GM21737 (cell line): ENCODE measurements at regions not wholly inside any gene's neighbourhood (a gene's known extent, or its start where the extent isn't known, plus 50 kb on each side); places are given as distances from the start of the nearest gene placed in this dataset.

ENCODE experiments used
- ATAC-seq: cut with Tn5 transposase; IDR thresholded peaks from one replicate; pipeline ENCODE4 v1.9.1; 2021; ENCODE audit warnings: mild to moderate bottlenecking, moderate library complexity; ENCODE audit not compliant: unreplicated experiment

DNA sequence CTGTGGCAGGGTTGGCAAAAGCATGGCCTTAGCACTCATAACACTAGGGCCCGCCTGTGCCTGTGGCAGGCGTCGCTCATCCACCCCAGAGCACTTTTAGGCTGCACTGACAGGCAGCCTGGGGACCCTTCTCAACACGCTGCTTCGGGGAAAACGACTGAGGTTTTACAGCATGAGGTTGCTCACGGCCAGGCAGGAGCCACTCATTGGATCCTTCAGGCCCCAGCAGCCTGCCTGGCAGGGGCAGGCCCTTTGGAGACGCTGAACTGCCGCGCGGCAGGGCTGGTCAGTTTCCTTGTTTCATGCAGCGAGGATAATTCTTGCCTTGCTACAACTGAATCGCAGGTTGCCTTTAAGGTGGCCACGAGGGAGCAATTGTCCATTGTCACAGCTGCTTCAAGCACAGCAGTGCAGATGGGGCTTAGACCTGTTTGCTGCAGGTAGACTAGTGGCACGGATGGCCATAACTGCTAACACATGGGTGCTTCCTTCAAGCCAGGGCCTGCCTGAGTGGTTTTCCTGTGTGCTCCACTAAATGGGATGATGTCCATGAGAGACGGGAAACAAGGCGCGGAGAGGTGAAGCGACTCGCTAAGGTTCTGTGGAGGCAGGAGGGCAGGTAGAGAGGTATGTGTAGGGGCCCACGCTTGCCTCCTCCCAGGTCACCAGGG, 49.9 kb upstream of the HS6ST1 start:
- no peak for ATAC-seq

DNA sequence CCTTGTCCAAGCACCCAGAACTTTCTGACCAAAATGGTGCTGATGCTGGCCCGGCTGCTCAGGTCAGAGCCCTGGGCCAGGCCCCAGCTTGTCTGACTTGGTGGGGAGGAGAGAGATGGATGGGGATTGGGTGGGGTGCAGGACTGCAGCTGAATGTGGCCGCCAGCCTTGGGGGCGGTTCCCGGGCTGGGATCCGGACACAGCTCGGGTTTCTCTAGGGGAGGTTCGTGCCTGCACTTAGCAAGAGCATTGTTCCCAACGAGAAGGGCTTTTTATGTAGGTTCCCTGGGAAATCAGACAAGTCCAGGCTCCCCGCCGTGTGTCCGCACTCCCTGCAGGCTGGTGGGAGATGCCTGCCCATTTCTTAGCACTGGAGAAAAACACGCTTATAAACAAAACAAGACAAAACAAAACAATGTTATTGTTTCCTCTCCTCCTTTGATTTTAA, 50.5 kb upstream of the HS6ST1 start:
- ATAC-seq, result no peak

DNA sequence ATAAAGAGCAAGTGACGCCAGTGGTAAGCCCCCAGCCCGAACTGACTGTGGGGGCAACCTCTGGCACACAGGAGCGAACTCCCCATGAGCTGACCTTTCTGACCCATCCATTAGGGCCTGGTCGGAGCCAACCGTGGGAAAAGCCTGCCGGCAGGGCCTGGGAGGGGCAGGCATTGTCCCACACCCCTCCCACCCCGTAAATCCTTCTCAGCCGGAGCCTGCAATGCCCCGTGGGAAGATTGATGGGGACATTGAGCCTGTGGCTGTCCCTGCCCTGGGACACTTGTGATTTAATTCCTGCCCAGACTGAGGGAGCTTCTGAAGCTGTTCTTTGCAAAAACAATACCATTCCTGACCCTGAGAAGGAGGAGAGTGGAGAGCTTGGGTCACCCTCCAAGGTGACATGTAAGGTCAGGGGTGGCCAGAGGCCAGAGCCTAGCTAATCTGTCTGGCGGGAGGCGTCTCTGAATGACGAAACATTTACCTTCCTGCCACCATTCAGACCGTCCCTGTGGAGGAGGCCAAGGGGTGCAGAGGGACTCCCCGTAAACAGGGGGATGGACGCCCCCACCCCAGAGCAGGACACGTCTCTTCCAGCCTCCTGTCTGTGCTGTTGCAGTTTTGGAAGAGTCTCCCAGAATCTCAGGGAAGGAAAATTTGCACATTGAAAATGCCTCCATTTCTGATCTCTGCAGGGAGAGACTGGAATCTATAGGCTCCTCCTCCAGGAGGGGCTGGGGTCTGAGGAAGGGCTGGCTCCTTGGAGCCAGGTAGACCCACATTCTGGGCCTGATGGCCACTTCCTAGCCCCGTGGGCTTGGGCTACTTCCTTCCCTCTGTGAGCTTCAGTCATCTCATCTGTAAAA, 51.2 kb upstream of the HS6ST1 start:
- ATAC-seq, result no peak

DNA sequence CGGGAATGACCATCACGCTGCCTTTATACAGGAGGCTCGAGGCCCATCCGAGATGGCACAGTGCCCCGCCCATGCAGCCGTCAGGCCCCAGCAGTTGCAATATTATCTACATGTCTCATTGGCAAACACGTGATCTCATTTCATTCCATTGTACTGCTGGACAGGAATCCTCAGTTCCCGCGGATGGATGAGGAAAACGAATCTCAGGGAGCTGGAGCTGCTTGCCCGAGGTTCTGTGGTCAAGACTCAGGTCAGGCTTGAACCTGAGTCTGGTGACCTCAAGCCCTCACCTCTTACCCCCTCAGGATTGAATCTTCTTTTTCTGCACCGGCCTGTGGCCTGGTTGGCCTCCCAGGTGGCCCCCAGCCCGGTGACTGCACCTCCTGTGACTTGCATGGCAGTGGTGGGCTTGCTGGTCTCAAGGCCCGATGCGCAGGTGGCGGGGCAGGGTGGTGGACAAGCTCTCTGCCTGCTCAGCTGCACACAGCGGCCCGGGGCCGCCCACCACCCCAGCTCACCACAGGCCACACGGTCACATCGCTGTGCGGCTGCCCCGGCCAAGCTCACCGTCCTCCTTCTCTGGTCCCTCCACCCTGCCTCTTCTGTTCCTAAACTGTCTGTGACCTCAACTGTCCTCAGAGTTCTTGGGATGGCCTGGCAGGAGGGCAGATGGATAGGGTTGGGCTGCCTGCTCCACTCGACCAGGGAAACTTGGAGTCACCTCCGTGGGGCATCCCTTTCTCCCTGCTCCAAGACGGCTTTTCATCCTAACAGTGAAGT, 52.0 kb upstream of the HS6ST1 start:
- no peak for ATAC-seq

DNA sequence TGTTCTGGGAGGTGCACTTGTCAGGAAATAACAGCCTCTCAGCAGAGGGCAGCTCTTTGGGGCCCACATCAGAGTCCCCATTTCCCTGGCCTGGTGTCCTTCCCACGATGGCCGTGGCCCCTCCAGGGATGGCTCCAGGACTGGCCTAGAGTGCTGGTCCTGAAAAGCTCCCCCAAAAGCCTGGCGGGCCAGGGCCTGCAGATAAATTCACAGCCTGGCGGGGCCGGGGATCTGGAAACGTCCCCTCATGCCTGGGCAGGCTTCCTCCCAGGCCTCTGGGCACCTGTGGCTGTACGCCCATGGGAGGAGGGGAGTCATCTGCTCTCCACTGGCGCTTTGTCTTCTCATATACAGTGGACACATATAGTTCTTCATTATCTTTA, 52.6 kb upstream of the HS6ST1 start:
- ATAC-seq, result no peak

DNA sequence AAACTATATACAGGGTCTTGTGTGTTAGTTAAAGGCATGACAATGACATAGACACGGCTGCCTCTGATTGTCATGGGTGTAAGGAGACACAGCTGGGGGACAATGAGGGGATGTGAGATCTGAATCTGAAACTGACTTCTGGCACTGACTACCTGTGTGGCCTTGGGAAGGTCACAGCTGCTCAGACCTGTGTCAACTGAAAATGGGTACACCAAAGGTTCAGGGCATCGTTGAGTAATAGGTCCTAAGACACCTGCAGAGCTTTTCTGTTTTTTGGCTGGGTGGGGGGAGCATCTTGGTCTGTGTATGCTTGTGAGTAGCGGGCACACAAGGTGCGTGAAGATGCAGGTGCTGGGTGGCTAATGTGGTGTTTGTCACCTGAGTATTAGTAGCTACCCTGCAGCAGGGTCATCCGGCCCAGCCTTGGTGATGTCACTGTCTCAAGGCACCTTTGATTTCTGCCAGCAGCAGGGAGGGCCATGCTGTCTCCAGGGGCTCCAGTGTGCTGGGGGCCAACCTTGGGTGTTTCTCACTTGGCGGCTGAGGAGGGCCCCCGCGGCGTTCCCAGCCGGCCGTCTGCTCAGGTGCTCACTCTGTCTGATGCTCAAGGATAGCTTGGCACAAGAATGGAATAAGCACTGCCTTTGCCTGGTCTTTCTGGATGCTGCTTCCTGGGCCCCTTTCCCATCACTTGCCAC, 53.1 kb upstream of the HS6ST1 start:
- ATAC-seq, result no peak

DNA sequence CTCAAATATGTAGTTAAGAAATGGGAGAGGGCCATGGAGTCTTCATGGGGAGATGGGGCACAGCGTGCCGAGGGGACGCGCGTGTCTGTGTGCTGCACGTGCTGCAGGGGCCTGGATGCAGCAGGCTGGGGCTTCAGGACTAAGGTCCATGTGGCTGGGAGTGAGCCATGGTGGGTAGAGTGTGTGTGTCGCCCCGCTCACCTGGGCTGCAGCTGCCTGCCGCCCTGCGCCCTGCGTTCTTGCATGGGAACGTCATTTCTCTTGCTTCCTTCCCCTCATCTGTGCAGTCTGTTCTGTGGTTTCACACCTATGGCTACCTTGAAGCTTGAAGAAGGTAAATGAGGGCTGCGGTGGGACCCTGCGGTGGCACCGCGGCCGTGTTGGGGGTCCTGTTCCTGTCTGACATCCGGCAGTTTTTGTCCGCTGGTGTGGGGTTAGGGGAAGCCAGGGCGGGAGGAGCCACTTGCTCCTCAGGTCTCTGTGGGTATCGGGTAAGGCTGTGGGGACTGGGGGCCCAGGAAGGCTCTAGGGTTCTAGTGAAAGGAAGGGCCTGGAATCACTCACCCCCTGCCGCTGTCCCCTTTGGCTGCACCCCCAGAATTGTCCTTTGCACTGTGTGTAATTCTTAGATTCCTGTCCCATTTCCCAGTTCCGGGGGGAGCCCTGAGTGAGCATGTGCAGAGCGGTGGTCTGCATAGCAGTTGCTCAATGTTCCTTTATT, 54.1 kb upstream of the HS6ST1 start:
- ATAC-seq, result no peak

DNA sequence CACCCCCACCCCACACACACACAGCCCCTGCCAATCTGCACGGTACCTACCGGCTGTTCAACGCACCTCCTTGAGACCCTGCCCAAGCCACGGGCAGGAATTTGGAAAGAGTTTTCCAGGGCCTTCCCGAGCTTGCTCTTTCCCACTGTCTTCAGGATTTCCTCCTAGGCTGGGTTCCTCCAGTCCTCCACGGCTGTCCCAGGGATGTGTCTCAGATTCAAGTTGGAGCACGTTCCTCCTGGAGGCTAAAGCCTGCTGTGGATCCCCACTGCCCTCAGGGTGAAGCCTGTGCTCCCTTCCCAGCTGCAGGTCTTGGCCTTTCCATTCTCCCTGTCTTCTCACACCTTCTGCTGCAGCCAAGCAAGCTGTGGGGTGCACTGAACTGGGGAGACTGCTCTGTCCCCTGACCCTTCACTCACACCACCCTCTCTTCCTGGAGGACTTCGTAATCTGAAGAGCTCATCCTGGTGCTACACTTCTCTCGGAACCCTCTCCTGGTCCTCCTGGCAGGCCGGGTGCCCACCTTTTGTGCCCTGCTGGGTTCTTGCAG, 54.9 kb upstream of the HS6ST1 start:
- ATAC-seq, result no peak

DNA sequence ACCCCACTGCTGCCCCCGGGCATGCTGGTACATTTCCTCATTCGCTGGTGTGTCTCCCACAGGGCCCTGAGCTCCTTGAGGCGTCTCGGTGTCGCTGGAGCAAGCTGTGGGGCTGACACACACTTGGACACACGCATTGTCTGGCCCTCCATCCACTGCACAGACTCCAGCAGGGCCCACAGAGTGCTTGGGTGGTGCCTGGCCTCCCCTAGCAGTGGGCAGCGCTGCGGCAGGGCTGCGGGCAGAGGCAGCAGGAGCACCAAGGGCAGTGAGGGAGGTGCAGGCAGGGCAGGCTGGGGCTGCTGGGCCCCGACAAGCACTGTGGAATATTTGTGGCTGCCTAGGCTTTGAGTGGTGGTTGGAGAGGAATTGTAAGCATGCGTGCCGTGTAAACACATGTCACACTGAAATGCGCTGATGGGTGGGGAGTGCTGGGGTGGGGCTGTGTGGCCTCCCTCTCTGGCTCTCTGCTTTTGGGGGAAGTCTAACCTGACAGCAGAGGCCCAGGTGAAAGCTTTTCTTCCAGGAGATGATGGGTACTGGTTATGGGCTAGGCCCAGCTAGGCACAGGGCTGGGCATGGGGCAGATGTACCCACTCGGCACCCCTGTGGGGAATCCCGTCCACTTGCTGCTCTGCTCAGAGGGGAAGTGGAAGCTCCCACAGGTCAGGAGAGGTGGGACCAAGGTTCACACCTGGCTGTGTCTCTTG, 55.5 kb upstream of the HS6ST1 start:
- no peak for ATAC-seq

DNA sequence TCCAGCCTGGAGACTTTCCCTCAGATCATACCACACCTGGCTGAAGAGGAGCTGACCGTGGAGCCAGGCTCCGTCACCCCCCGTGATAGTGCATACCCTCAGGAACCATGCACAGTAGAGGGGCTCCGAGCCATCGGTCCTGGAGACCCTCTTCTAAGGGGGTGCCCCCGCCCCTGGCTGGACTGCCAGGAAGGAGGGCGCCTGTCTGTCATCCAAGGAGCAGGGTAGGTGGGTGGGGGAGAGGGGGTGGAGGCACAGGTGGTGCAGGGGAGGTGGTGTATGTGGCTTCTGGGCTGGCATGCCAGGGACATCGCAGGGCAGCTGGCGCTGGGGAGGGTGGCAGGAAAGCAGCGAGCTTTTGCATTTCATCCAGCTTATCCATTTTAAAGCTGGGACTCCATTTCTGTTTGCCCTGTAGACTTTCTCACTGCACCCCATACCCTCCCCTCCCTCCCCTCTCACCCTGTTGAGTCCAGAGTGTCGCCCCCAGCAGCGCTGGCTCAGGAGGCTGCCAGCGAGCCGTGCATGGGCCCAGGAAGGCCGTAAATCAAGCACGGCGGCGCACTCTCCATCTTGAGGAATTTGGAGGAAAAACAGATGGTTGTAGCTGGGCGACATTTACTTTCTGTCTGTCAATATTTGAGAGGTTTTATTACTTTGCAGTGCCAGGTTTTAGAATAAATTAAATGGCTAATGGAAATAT, 56.2 kb upstream of the HS6ST1 start:
- no peak for ATAC-seq

DNA sequence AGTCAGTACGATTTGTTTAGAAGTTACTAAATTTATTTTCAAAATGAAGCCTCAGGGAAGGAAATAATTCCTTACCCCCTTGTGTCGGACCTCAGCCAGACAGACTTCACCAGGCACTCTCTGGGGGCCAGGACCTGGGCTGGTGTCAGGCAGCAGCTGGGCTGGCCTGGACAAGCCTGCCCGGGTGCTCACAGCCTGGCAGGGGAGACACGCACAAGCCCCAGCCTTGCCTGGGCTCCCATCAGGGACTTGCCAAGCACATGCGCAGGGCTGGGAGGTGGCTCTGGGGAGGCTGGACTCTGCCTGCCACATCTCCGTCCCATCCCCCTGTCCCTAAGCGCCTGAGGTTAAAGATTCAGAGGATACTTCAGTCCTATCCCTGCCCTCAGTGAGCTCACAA, 56.8 kb upstream of the HS6ST1 start:
- no peak for ATAC-seq

DNA sequence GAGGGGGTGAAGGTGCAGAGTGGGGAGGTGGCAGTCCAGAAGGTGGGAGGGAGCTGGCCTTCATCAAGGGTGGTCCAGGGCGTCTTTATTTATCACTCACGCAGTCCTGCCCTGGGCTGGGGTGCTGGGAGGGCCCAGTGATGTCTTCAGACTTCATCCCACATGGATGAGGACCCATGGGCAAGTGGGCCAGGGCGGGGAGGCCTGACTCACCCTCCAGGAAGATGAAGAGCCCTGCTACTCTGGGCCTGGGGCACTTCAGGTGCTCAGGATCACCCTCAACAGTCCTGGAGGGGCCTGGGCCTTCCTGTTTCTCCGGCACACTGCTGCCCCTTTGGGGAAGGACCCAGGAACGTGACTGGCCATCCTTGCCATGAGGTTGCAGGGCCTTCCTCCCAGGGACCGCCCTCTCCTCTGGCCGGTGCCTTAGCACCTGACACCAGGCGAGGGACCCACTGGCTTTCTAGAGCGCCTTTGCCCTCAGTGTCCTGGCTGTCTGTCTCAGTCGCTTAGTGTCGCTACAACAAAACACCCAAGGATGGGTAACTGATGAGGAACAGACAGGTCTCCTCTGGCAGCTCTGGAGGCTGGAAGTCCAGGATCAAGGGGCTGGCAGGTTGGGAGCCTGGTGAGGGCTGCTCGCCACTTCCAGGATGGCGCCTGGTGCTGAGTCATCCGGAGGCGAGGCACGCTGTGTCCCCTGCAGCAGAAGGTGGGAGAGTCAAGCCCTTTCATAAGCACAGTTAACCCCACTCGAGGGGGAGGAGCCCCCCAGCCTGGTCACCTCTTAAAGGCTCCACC, 57.8 kb upstream of the HS6ST1 start:
- ATAC-seq, result no peak

DNA sequence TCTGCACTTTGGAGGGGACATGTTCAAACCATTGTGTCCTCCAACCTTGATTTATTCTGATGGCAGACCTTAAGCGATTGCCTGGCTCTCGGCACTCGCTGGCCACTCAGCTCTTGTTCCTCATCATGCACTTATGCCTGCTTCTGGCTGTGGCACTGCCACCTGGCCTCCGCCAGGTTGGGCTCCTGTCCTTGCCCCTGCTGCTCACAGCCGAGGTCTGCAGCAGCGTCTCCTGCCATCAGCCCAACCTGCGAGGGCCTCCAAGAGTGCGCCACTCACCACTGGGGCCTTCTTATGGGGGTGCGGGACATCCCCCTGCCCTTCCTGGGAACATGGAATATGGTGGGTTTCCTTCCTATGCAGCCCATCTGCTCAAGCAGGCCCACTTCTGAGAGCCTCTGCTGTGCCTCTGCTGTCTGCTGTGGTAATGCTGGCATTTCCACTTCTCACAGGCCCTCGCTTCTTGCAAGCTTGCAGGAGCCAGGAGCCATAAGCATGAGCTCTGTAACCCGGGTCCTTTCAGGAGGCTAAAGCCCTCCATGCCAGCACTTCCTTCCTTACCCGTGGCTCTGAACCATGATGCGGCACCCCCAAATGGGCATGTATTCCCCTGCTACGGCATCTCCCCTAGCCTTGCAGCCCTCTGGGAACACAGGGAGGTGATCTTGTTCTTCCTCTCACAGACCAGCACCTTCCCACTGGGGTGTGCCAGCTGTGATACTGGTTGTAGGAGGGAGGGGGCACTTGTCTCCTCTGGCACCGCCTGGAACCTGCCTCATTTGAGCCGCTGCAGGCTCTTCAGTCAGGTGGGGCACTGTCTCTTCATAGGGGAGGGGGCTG, 58.6 kb upstream of the HS6ST1 start:
- ATAC-seq, result no peak

DNA sequence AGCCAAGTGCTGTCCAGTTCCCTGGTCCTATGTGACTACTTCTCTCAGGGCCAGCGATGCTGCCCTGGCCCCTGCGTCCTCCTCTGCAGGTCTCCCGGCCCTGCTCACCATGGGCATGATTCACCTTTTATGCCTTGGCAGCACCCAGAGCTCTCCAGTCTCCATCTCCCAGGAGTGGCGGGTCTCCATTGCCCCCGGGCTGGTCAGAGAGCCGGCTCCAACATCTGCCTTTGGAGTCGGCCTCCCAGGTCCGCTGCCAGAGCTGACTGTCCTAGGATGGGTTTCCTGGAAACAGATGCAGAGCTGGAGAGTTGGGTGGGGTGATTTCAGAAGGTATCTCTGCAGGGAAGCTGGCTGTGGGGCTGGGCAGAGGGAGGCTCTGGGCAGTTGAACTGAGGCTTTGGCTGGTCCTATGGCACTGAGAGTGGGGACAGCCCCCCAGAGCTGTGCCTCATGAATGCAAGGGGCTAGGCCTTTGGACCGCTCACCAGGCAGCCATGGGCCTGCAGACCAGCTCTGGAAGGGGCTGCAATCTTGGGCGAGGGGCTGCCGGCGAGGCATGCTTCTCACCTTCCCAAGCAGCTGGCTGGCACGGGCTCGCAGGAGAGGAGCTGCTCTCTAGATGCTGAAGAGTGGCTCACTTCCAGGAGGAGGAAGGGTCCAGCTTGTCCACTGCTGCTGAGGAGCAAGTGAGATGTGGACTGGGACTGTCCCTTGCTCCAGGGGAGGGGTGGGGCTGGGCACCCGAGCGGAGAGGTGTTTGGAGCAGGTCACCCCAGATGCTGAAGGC, 59.8 kb upstream of the HS6ST1 start:
- no peak for ATAC-seq

DNA sequence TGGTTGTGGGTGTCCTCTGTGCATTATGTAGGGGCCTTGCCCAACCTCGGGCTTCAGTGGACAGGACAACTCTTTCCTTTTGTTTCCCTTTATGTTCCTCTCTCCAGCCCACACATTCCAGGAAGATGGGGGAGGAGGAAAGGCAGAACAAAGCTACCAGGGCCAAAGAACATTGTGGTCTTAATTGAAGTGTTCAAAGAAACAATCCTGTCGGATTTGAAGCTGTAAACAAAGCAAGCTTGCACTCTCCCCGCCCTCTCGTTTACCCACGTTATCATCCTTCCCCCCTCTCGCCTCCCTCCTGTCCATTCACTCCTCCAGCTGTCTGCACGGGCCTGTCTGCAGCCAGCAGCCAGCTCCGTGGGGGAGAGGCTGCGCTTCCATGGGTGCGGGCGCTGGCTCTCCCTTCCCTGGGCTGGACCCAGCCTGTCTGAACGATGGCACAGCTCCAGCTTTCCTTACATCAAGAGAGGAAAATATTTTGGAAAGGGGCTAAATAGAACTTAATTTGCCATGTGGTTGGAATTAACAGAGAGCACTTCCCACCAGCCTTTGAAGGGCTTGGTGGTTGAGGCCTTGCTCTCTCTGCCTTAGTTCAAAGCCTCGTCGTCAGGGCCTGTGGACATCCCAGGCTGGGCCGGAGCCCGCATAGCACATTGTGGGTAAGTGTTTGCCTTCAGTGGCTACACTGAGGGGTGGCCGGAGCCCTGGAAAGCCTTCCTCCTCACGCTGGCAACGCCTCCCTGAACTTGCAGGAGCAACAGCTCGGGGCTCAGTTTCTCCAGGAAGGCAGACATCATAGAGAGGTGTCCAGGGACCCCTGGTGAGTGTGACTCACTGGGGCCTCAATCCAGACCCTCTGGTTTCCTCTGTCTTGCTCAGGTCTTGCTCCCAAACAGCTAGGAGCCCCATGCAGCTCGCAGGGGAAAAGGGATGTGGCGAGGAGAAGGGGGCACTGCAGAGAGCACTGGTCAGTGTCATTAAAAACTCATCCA, 60.6 kb upstream of the HS6ST1 start:
- ATAC-seq, result no peak
